Ovary (tissue), 3 donors: ENCODE measurements at regions not wholly inside any gene's neighbourhood (a gene's known extent, or its start where the extent isn't known, plus 50 kb on each side); places are given as distances from the start of the nearest gene placed in this dataset.

Experiments
- EP300 ChIP-seq: sonication (generic); formaldehyde crosslinking; IDR thresholded peaks from one replicate; pipeline ENCODE4 v1.6.1; 2017; ENCODE audit warnings: antibody characterized with exemption
- TF ChIP-seq, protein P1 (sequence below), 3 donors: fragments of 450-650 bp in 2 of 3; fragments of 200-600 bp in 1 of 3; IDR thresholded peaks; one replicate each; pipeline versions ENCODE4 v1.5.1 to v1.8.0; 2016 to 2022; ENCODE audit warnings: antibody characterized with exemption in 3 of 3, mild to moderate bottlenecking in 1 of 3
- donor health status: DM: no; HTN: no; CAD: no.

DNA sequence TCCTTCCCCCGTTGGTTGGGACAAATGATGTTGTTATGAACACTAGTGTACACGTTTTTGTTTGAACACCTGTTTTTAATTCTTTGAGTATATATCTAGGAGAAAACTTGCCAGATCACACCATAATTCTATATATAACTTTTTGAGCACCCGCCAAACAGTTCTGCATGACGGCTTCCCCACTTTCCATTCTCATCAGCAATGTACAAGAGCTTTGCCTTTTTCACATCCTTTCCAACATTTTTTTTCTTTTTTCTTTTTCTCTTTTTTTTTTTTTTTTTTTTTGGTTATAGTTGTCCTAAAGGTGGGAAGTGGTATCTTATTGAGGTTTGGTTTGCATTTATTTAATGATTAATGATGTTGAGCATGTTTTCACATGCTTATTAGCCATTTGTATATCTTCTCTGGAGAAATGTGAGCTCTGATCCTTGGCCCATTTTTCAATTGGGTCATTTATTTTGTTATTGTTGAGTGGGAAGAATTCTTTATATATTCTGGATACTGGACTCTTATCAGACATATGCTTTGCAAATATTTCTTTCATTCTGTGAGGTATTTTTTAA lies 86.9 kb upstream of the ZC3H15 start:
- TF ChIP-seq, protein P1, sequence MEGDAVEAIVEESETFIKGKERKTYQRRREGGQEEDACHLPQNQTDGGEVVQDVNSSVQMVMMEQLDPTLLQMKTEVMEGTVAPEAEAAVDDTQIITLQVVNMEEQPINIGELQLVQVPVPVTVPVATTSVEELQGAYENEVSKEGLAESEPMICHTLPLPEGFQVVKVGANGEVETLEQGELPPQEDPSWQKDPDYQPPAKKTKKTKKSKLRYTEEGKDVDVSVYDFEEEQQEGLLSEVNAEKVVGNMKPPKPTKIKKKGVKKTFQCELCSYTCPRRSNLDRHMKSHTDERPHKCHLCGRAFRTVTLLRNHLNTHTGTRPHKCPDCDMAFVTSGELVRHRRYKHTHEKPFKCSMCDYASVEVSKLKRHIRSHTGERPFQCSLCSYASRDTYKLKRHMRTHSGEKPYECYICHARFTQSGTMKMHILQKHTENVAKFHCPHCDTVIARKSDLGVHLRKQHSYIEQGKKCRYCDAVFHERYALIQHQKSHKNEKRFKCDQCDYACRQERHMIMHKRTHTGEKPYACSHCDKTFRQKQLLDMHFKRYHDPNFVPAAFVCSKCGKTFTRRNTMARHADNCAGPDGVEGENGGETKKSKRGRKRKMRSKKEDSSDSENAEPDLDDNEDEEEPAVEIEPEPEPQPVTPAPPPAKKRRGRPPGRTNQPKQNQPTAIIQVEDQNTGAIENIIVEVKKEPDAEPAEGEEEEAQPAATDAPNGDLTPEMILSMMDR (IDR thresholded peaks at IDR 0.05) = no peak
- TF ChIP-seq EP300 = no peak
